ENCODE measurements at regions not wholly inside any gene's neighbourhood (a gene's known extent, or its start where the extent isn't known, plus 50 kb on each side); places are given as distances from the start of the nearest gene placed in this dataset.

- H4K5ac ChIP-seq (ENCODE audit: insufficient read length, low read depth, low read length), result no peak overlapping the region
- no peak overlapping the region for H2AK5ac ChIP-seq (ENCODE audit: insufficient read length, low read length)
- no peak overlapping the region for H3K18ac ChIP-seq (ENCODE audit: insufficient read length, low read depth, low read length)
- H3T11ph ChIP-seq (ENCODE audit: low read length), result no peak overlapping the region
- H3K27ac ChIP-seq (ENCODE audit: insufficient read length, low read depth, low read length), result no peak overlapping the region
- H3K4me2 ChIP-seq (ENCODE audit: insufficient read depth, insufficient read length, low read length), result no peak overlapping the region
- no peaks in the 10 kb centered on the region for H3K79me1 ChIP-seq (ENCODE audit: insufficient read depth, low read depth, low read length, poor library complexity, severe bottlenecking)
- no peak overlapping the region for H2AFZ ChIP-seq (ENCODE audit: low read length)
- no peak overlapping the region for H3K14ac ChIP-seq (ENCODE audit: insufficient read depth, low read length)
- H3K4me1 Mint-ChIP-seq, result no peaks in the 10 kb centered on the region
- no peaks in the 10 kb centered on the region for H4K20me1 ChIP-seq (ENCODE audit: control insufficient read depth, insufficient read depth, insufficient read length)
- H3K27me3 Mint-ChIP-seq (ENCODE audit: low read depth), result peaks cover 1% of the 10 kb centered on the region
- no peak overlapping the region for H2BK20ac ChIP-seq (ENCODE audit: low read depth, low read length, poor library complexity, severe bottlenecking)
- no peak overlapping the region for H3K9ac ChIP-seq (ENCODE audit: extremely low read depth, insufficient read length, low read length)
- H3K23me2 ChIP-seq (ENCODE audit: insufficient read length, low read depth, low read length, poor library complexity, severe bottlenecking), result no peaks in the 10 kb centered on the region
- H2BK15ac ChIP-seq (ENCODE audit: low read depth, low read length), result no peak overlapping the region
- no peak overlapping the region for H3K56ac ChIP-seq (ENCODE audit: insufficient read length, low read depth, low read length)
- no peak overlapping the region for H4K91ac ChIP-seq (ENCODE audit: insufficient read length, low read depth, low read length)
- H3K4me1 ChIP-seq (ENCODE audit: insufficient read depth, low read length), result no peaks in the 10 kb centered on the region
- no peak overlapping the region for H3K4me3 Mint-ChIP-seq
- H4K8ac ChIP-seq (replicated peaks; ENCODE audit: insufficient read length, low read depth, low read length), result no peak overlapping the region
- H3K79me2 ChIP-seq (ENCODE audit: insufficient read depth, low read length), result no peaks in the 10 kb centered on the region
- no peak for DNase-seq
- H2BK120ac ChIP-seq (ENCODE audit: low read depth, low read length, poor library complexity, severe bottlenecking), result no peak overlapping the region
- no peaks in the 10 kb centered on the region; a peak in 1 of 5 replicates for H3K9me3 Mint-ChIP-seq
- H3K23ac ChIP-seq (ENCODE audit: insufficient read length, low read depth, low read length), result no peak overlapping the region
- H3K4ac ChIP-seq (ENCODE audit: low read depth, low read length), result no peak overlapping the region
- no peaks in the 10 kb centered on the region for H3K27me3 ChIP-seq (ENCODE audit: insufficient read depth, low read length)
- H3K36me3 Mint-ChIP-seq (ENCODE audit: insufficient read depth in 1 of 3, low read depth in 3 of 3), result no peaks in the 10 kb centered on the region
- TF ChIP-seq, protein P1, sequence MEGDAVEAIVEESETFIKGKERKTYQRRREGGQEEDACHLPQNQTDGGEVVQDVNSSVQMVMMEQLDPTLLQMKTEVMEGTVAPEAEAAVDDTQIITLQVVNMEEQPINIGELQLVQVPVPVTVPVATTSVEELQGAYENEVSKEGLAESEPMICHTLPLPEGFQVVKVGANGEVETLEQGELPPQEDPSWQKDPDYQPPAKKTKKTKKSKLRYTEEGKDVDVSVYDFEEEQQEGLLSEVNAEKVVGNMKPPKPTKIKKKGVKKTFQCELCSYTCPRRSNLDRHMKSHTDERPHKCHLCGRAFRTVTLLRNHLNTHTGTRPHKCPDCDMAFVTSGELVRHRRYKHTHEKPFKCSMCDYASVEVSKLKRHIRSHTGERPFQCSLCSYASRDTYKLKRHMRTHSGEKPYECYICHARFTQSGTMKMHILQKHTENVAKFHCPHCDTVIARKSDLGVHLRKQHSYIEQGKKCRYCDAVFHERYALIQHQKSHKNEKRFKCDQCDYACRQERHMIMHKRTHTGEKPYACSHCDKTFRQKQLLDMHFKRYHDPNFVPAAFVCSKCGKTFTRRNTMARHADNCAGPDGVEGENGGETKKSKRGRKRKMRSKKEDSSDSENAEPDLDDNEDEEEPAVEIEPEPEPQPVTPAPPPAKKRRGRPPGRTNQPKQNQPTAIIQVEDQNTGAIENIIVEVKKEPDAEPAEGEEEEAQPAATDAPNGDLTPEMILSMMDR (conservative IDR thresholded peaks at IDR 0.05), result no peak
- H3K9me3 ChIP-seq (ENCODE audit: control insufficient read depth, low read depth, low read length), result no peaks in the 10 kb centered on the region
- no peak overlapping the region for H3K27ac Mint-ChIP-seq
- no peak overlapping the region for H2BK5ac ChIP-seq (ENCODE audit: insufficient read length, low read length)
- no peak overlapping the region for H2BK12ac ChIP-seq (ENCODE audit: insufficient read length, low read depth, low read length)
Measured at GRCh38 chr11:95466416-95466815, 235.4 kb upstream of the SESN3 start.
